WERI-Rb-1 (cell line): ENCODE measurements at regions not wholly inside any gene's neighbourhood (a gene's known extent, or its start where the extent isn't known, plus 50 kb on each side); places are given as distances from the start of the nearest gene placed in this dataset.
A peak's percentile ranks its signal among the peaks of the same experiment; 100 is the strongest.

Experiments
- DNase-seq: peaks from one replicate; pipeline ENCODE4 v3.0.0-alpha.2; 2020
- H3K27ac ChIP-seq: fragments of 250-450 bp; sonication (Bioruptor Pico); 2 replicates; pipeline ENCODE4 v1.5.1; 2020; ENCODE audit warnings: mild to moderate bottlenecking, moderate library complexity
- H3K27me3 ChIP-seq: fragments of 250-450 bp; sonication (Bioruptor Pico); 2 replicates; pipeline ENCODE4 v1.5.1; 2021; ENCODE audit warnings: mild to moderate bottlenecking, low read depth, moderate library complexity; ENCODE audit not compliant: insufficient read depth, severe bottlenecking
- H3K36me3 ChIP-seq: fragments of 250-450 bp; sonication (Bioruptor Pico); 2 replicates; pipeline ENCODE4 v1.5.1; 2020; ENCODE audit warnings: mild to moderate bottlenecking, moderate library complexity
- H3K4me3 ChIP-seq: 2 replicates; pipeline ENCODE4 v1.5.1; 2011; ENCODE audit warnings: low read depth, mild to moderate bottlenecking, control low read depth, low read length
- H3K9me3 ChIP-seq: fragments of 250-450 bp; sonication (Bioruptor Pico); 2 replicates; pipeline ENCODE4 v1.5.1; 2021; ENCODE audit warnings: mild to moderate bottlenecking, moderate library complexity; ENCODE audit not compliant: severe bottlenecking
- CTCF ChIP-seq: IDR thresholded peaks from 2 replicates; pipeline ENCODE4 v1.5.1; 2011; ENCODE audit warnings: low read depth, mild to moderate bottlenecking, control low read depth, inconsistent platforms, low read length

DNA sequence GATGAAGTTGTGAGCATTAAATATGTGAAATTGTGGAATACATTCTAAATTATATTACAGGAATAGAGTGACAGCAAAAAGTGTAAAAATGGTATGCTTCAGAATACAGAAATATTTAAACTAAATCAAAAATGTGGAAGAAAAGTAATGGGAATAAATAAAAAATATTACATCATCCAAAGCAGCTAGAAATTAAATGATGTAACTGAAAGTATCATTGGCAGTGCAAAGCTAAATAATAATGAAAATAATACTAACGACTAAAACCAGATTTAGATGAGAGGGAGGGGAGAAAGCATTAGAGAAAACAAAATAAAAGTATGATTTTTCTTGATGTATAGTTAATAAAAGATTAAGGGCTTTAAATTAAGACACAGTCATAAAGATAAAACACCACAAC lies 1104.0 kb downstream of the EPHA7 start:
- no peak for TF ChIP-seq CTCF
- Histone ChIP-seq H3K27ac (no peak overlapping the region), H3K27me3 (no peaks in the 10 kb centered on the region), H3K36me3 (no peaks in the 10 kb centered on the region), H3K9me3 (no peaks in the 10 kb centered on the region), H3K4me3 (no peak overlapping the region)
- no peak for DNase-seq

DNA sequence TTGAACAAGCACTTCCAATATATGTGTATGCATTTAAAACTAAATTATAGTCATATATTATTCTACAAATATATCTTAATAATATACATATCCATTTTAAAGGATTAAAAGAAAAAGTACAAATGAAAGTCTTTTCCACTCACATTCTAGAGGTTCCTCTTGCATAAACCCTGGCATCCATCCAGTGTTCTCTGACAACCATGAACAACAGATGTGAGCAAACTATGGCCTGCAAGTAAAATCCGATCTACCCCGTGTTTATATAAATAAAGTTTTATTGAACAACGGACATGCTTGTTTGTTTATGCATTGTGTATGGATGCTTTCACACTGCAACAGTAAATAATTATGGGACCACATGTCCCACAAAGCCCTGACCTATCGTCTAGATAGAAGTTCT lies 1122.3 kb downstream of the EPHA7 start:
- no peak for TF ChIP-seq CTCF
- no peaks in the 10 kb centered on the region for H3K27me3 ChIP-seq
- no peak overlapping the region for H3K27ac ChIP-seq
- H3K9me3 ChIP-seq: no peaks in the 10 kb centered on the region
- no peaks in the 10 kb centered on the region for H3K36me3 ChIP-seq
- no peak for DNase-seq
- no peak overlapping the region for H3K4me3 ChIP-seq

GRCh38 chr6:92292067-92292466 lies 1127.3 kb downstream of the EPHA7 start:
- Histone ChIP-seq H3K27ac (no peak overlapping the region), H3K4me3 (no peak overlapping the region), H3K9me3 (no peaks in the 10 kb centered on the region), H3K36me3 (no peaks in the 10 kb centered on the region), H3K27me3 (no peaks in the 10 kb centered on the region)
- DNase-seq: no peak
- 0 out of 2 replicates have a peak, but pooled peaks have one; percentile 4 for TF ChIP-seq CTCF

GRCh38 chr6:92289831-92290230 lies 1129.5 kb downstream of the EPHA7 start:
- no peak overlapping the region for H3K4me3 ChIP-seq
- no peak for TF ChIP-seq CTCF
- no peak for DNase-seq

DNA sequence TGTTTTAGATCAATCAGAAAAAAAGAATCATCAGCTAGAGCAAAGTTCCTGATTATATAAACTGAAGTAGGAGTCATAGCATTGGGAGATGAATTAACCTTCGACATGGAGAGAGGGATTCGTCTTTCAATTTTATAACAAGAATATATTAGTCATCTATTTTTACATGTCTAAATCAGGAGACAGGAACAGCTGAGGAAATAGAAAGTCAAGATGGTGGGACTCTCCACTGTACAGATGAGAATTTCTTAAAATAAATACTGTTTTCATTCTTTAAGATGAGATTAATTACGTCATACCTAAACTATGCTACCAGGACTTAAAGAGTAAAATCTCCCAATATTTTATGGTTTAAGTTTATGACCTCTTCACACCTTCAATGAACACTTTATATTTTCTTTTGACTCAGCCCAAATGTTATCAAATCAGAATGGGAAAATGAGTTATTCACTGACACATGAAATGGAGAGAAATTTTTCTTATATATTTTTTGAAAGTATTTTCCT lies 1137.7 kb downstream of the EPHA7 start:
- Histone ChIP-seq H3K4me3 (no peak overlapping the region), H3K36me3 (no peaks in the 10 kb centered on the region)

More at GRCh38 chr6:92289831-92290230, 1129.5 kb downstream of the EPHA7 start:
- no peak overlapping the region for H3K27ac ChIP-seq
- H3K9me3 ChIP-seq: no peaks in the 10 kb centered on the region
- no peaks in the 10 kb centered on the region for H3K36me3 ChIP-seq
- H3K27me3 ChIP-seq: no peaks in the 10 kb centered on the region

More for the DNA sequence above, 1137.7 kb downstream of the EPHA7 start:
- no peak overlapping the region for H3K27ac ChIP-seq
- H3K9me3 ChIP-seq: no peaks in the 10 kb centered on the region
- TF ChIP-seq CTCF: no peak
- no peaks in the 10 kb centered on the region for H3K27me3 ChIP-seq
- no peak for DNase-seq
